GM23338 (cell line): ENCODE measurements at regions not wholly inside any gene's neighbourhood (a gene's known extent, or its start where the extent isn't known, plus 50 kb on each side); places are given as distances from the start of the nearest gene placed in this dataset.

ENCODE experiments used
- CTCF ChIP-seq, 2 experiments: fragments of 200-600 bp in 1 of 2; sonication (generic) in 1 of 2; conservative IDR thresholded peaks; 2 replicates each; pipeline versions ENCODE4 v1.5.1 to v1.6.1; 2016 to 2017; ENCODE audit warnings: antibody characterized with exemption in 2 of 2, low read depth in 2 of 2, mild to moderate bottlenecking in 2 of 2, moderate library complexity in 1 of 2
- ETS1 ChIP-seq: IDR thresholded peaks from 2 replicates; pipeline ENCODE4 v1.6.1; 2016; ENCODE audit warnings: antibody characterized with exemption
- EZH2 ChIP-seq: fragments of 200-600 bp; sonication (generic); IDR thresholded peaks from one replicate; pipeline ENCODE4 v1.8.0; 2017; ENCODE audit warnings: antibody characterized with exemption, mild to moderate bottlenecking, low read depth; ENCODE audit not compliant: unreplicated experiment
- EZH2phosphoT487 ChIP-seq: fragments of 200-600 bp; sonication (generic); IDR thresholded peaks from one replicate; pipeline ENCODE4 v1.8.1; 2018; ENCODE audit warnings: antibody characterized with exemption; ENCODE audit not compliant: unreplicated experiment
- POLR2AphosphoS5 ChIP-seq: IDR thresholded peaks from 2 replicates; pipeline ENCODE4 v1.6.1; 2016; ENCODE audit warnings: antibody characterized with exemption, low read depth
- REST ChIP-seq: IDR thresholded peaks from one replicate; pipeline ENCODE4 v1.6.1; 2018; ENCODE audit warnings: antibody characterized with exemption; ENCODE audit not compliant: unreplicated experiment
- STAT1 ChIP-seq: IDR thresholded peaks from one replicate; pipeline ENCODE4 v1.6.1; 2016; ENCODE audit warnings: antibody characterized with exemption; ENCODE audit not compliant: unreplicated experiment
- ZNF331 ChIP-seq: fragments of 250-450 bp; sonication (Bioruptor Pico); IDR thresholded peaks from 2 replicates; pipeline ENCODE4 v1.5.0; 2020; ENCODE audit warnings: low read depth, mild to moderate bottlenecking, moderate library complexity

GRCh38 chrX:69066966-69067525 lies 98.2 kb downstream of the PJA1 start:
- TF ChIP-seq CTCF (conservative IDR thresholded peaks at IDR 0.05; ENCODE audit: low read depth in 2 of 2) (no peak), REST (no peak), EZH2 (no peak), STAT1 (no peak), EZH2phosphoT487 (no peak), ZNF331 (CRISPR knock-in tag) (no peak), ETS1 (no peak), POLR2AphosphoS5 (no peak)
